ENCODE measurements at regions not wholly inside any gene's neighbourhood (a gene's known extent, or its start where the extent isn't known, plus 50 kb on each side); places are given as distances from the start of the nearest gene placed in this dataset.
"Not testable (repeated sequence)": the region's sequence is repeated elsewhere in the genome, so short reads cannot be mapped to it uniquely, and the experiment has no call there.

DNA sequence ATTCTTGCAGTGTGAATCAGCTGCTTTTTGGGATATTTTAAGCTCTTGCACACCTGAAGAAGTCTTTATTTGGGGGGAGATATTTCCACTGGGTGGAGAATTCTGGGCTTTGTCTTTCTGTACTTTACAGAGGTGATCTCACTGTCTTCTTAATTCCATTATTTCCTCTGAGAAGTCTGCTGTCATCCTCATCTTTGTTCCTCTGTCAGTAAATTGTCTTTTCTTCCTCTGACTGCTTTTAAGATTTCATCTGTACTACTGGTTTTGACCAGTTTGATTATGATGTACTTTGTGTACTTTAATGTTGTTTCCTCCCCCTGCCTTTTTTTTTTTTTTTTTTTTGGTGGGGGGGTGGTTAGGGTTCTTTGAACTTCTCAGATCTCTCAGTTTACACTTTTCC, 133.9 kb downstream of the IGLL1 start:
- H3K14ac ChIP-seq (replicated peaks; ENCODE audit: low read depth, low read length); H3K9me3 ChIP-seq (ENCODE audit: control insufficient read depth, insufficient read depth, low read length); H4K5ac ChIP-seq (ENCODE audit: low read depth, low read length); H3K4me2 ChIP-seq (ENCODE audit: low read depth, low read length); ATAC-seq (ENCODE audit: low read depth); H4K8ac ChIP-seq (ENCODE audit: low read depth in 2 of 2, low read length in 2 of 2); H3K9me1 ChIP-seq (ENCODE audit: insufficient read depth, low read length); H2AK5ac ChIP-seq (ENCODE audit: low read depth, low read length); H3K27ac ChIP-seq (ENCODE audit: insufficient read depth, low read length); H2BK5ac ChIP-seq (ENCODE audit: low read depth, low read length, poor library complexity, severe bottlenecking); H3K9ac ChIP-seq (ENCODE audit: low read depth, low read length); H2AFZ ChIP-seq (replicated peaks; ENCODE audit: low read length, poor library complexity); H3K27me3 ChIP-seq (ENCODE audit: control insufficient read depth, insufficient read depth, low read length); CTCF ChIA-PET; H3K36me3 ChIP-seq (ENCODE audit: control insufficient read depth, insufficient read depth, low read length); H3K4me3 ChIP-seq (ENCODE audit: insufficient read depth, low read depth, low read length); H3K79me1 ChIP-seq (ENCODE audit: low read depth in 1 of 2, low read length in 2 of 2); intact Hi-C loops (cut with micrococcal nuclease); H2BK20ac ChIP-seq (ENCODE audit: low read depth, low read length); in situ Hi-C loops (cut with MboI; ENCODE audit: low sequenced_read_pairs); H3K23ac ChIP-seq (ENCODE audit: low read depth, low read length); H3K56ac ChIP-seq (ENCODE audit: extremely low read depth, insufficient read depth, low read length); BruUV-seq (replicated peaks); H4K91ac ChIP-seq (ENCODE audit: insufficient read depth, low read depth, low read length); DNase-seq; H3K4me1 ChIP-seq (ENCODE audit: control insufficient read depth, insufficient read depth, low read length); dilution Hi-C loops (cut with HindIII; ENCODE audit: low sequenced_read_pairs, unreplicated experiment); H3K4ac ChIP-seq (ENCODE audit: low read depth, low read length); H3K18ac ChIP-seq (ENCODE audit: low read depth, low read length); POLR2A ChIA-PET (ENCODE audit: unreplicated experiment); H2AK9ac ChIP-seq (replicated peaks; ENCODE audit: low read depth, low read length, poor library complexity); H4K20me1 ChIP-seq (ENCODE audit: insufficient read depth, low read length); H2BK15ac ChIP-seq (ENCODE audit: low read depth, low read length); H2BK120ac ChIP-seq (ENCODE audit: low read depth, low read length): not testable (repeated sequence)

DNA sequence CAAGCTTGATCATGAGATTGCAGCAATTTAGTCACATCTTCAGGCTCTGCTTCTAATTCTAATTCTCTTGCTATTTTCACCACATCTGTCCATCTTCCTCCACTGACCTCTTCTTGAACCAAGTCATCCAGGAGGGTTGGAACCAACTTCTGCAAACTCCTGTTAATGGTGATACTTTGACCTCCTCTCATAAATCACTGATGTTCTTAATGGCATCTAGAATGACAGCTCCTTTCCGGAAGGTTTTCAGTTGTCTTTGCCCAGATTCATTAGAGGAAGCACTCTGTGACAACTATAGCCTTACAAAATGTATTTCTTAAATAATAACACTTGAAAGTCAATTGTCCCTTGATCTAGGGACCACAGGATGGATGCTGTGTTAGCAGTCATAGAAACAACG, 136.2 kb downstream of the IGLL1 start:
- H2AK5ac ChIP-seq (ENCODE audit: low read depth, low read length); H3K4ac ChIP-seq (ENCODE audit: low read depth, low read length); H2BK5ac ChIP-seq (ENCODE audit: low read depth, low read length, poor library complexity, severe bottlenecking); H3K4me3 ChIP-seq (ENCODE audit: insufficient read depth, low read depth, low read length); H4K91ac ChIP-seq (ENCODE audit: insufficient read depth, low read depth, low read length); intact Hi-C loops (cut with micrococcal nuclease); dilution Hi-C loops (cut with HindIII; ENCODE audit: low sequenced_read_pairs, unreplicated experiment); H2AK9ac ChIP-seq (replicated peaks; ENCODE audit: low read depth, low read length, poor library complexity); H3K27me3 ChIP-seq (ENCODE audit: control insufficient read depth, insufficient read depth, low read length); H2BK15ac ChIP-seq (ENCODE audit: low read depth, low read length); H2BK120ac ChIP-seq (ENCODE audit: low read depth, low read length); ATAC-seq (ENCODE audit: low read depth); H3K9ac ChIP-seq (ENCODE audit: low read depth, low read length); in situ Hi-C loops (cut with MboI; ENCODE audit: low sequenced_read_pairs); H3K36me3 ChIP-seq (ENCODE audit: control insufficient read depth, insufficient read depth, low read length); CTCF ChIA-PET; H4K8ac ChIP-seq (ENCODE audit: low read depth in 2 of 2, low read length in 2 of 2); DNase-seq; H3K79me1 ChIP-seq (ENCODE audit: low read depth in 1 of 2, low read length in 2 of 2); H3K23ac ChIP-seq (ENCODE audit: low read depth, low read length); H4K5ac ChIP-seq (ENCODE audit: low read depth, low read length); H3K56ac ChIP-seq (ENCODE audit: extremely low read depth, insufficient read depth, low read length); POLR2A ChIA-PET (ENCODE audit: unreplicated experiment); H3K4me1 ChIP-seq (ENCODE audit: control insufficient read depth, insufficient read depth, low read length); H3K4me2 ChIP-seq (ENCODE audit: low read depth, low read length); H3K14ac ChIP-seq (replicated peaks; ENCODE audit: low read depth, low read length); H2BK20ac ChIP-seq (ENCODE audit: low read depth, low read length); BruUV-seq (replicated peaks); H2AFZ ChIP-seq (replicated peaks; ENCODE audit: low read length, poor library complexity); H3K27ac ChIP-seq (ENCODE audit: insufficient read depth, low read length); H3K9me3 ChIP-seq (ENCODE audit: control insufficient read depth, insufficient read depth, low read length); H3K18ac ChIP-seq (ENCODE audit: low read depth, low read length); H4K20me1 ChIP-seq (ENCODE audit: insufficient read depth, low read length); H3K9me1 ChIP-seq (ENCODE audit: insufficient read depth, low read length): not testable (repeated sequence)
- no CpG with 5 or more reads among the region's 2 CpGs for WGBS, 2 experiments (ENCODE audit: extremely low coverage in 2 of 2, insufficient read length in 1 of 2)

Measured in IMR-90 (cell line).